NCI-H146 treated with DMSO at 0.1 percent for 48 hours (cell line): ENCODE measurements at regions not wholly inside any gene's neighbourhood (a gene's known extent, or its start where the extent isn't known, plus 50 kb on each side); places are given as distances from the start of the nearest gene placed in this dataset.
A peak's percentile ranks its signal among the peaks of the same experiment; 100 is the strongest.

Experiments
- DNase-seq: peaks from one replicate; lab custom pipeline; 2025; ENCODE audit not compliant: unreplicated experiment; lab: John Stamatoyannopoulos, UW

DNA sequence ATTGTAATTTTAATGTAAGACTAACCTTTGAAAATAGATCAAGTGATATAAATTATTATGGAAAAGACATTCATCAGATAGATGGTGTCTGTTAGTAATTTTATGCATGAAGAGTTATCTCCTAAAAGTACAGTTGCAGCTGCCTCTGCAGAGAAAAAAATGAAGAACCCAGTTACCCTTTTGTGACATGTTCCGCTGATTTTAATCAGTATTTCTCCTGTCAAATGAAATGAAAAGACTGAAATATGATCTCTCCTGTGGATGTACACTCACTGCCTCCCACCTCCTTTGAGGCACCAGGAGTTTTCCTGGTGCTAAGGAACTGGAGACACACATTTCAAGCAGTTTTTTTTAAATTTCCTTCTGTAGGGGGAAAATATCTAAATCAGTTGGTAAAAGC lies 277.4 kb downstream of the KIF4B start:
- peak; percentile 20 for DNase-seq

DNA sequence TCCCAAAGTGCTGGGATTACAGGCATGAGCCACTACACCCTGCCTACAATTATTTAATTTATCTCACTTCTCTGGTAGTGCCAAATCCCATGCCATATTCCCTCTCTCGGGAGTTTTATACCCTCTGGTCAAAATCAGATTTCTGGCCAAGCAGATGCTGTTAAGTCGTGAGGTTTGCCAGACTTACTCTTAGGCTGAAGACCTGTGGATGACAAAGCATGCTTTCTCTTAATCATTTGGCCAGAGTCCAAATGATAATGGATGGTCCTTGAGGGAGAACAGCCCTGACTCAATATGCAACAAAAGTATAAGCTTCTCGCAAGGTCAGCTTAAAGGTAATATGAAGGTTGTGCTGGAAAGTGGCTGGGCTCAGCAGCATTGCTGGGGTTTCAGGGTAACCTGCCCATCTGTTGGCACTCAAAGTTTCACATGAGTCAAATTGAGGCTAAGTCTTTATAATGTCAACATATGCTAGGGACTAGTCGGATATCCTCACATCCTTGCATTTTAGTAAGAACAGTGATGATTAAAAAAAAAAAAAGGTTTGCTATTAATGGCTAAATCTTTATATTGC lies 280.1 kb downstream of the KIF4B start:
- no peak for DNase-seq

DNA sequence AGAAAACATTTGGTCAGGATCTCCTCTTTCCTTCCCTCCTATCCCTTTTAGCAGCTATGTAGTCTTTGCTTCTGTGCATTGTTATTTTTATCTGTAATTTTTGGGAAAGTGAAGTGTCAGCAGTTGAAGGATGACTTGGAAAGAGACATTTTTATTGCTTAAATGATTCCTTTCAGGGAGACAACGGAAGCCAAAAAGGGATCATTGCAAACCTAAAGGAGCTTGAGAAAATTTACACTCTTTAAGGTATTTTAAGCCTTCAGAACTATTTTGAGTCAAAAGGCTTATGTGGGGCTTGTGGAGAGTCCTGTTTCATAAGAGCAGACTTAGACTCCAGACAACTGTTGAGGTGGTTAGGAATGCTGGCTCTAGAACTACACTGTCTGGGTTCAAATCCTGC lies 281.6 kb downstream of the KIF4B start:
- no peak for DNase-seq

DNA sequence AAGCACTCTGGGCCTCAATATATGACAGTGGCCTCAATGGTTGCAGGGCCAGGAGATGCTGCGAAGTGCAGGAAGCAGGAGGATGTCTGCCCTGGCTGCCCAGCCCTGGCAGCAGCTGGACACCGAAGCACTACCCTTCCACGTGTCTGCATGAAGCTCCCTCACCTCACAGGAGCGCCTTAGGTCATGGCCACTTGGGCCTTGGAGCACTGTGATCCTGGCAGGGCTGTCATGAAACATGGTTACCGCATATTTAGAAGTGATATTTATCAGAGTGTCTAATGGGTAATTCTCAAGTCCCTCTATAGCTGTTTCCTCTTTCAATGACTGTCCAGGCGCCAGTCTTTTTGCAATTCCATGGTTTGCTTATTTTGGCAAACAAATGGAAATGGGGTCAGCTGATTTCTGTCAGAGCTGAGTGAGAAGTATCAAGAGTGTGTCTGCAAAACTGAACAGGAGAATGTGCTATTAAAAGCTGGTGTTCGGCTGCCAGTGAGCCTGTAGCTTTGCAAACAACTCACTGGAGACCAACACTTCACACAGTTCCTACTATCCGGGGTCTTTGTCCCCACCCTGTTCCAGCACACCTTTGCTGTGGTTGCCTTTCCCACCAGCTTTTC lies 285.9 kb downstream of the KIF4B start:
- no peak for DNase-seq

DNA sequence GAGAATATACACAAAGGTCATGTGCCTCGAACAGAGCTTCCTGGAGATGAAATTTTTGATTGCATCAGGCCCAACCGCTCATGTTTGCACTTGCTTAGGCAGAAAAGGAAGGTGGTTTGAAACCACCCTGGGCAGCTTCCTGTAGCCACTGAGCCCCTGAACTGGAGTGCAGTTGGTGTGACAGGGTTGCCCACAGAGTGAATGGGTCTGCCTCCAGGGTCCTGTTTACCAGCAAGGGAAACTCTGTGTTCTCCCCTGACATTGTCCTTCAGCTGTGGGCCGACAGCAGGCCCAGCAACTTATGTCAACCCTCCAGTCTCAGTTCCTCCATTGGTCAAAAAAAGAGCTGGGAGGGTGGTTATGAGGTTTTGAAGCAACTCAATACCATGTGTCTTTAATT lies 289.6 kb downstream of the KIF4B start:
- DNase-seq: no peak

DNA sequence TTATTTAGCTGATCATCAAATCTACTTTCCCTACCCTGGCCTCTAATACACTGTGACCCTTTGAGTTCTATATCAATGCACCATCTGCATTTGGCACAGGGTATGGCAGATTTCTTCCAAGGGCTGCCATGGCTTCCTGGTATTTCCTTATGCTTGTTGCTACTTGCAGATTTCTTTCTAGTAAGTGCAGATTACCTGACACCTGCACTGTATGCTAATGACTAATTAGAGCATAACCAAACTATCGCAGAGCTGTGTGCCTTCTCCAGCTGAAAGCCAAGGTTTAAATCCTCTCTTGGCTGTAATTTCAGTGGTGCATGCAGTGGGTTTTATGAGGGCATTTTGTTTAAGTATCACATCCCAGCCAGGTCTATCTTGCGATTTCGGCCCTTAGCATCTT lies 293.7 kb downstream of the KIF4B start:
- no peak for DNase-seq

DNA sequence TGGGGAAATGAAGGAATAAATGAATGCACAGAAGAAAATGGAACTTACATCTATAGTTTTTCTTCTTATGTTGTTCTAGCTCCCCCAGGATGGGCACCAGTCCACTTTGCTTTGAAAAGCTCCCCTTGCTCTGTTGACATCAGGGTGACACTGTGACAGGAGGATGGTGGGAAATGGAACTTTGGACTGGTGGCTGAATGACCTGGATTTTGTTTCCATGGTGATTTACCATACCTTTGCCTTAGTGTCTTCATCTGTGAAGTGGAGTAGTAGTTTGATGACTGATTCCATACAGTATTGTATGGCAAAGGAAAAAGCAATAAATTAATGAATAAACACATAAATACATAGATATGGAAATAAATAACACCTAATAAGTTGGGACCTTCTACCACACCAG lies 294.7 kb downstream of the KIF4B start:
- no peak for DNase-seq

DNA sequence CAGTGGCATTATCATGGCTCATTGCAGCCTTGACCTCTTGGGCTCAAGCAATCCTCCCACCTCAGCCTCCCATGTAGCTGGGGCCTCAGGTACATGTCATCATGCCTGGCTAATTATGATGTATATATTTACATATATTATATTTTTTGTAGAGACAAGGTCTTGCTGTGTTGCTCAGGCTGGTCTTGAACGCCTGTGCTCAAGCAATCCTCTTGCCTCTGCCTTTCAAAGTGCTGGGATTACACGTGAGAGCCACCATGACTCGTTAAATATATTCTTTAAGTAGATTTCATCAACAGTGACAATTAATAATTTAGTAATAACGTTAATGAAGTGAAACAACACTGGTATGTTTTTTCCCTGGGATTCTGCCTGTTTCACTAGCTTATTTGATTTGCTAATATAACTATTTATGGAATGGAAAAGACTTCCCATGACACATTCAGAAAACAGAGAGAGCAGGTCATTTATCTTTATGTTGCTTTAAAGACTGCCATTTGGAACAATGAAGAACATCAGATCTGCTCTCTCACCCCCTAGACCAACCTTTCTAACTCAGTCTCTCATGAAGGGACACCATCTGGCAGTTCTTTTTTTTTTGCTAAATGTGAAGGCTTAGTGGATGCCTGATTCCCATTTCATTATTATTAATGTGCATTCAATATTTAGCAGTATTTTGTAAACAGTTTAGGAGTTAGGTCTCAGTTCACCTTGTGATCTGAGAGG lies 295.6 kb downstream of the KIF4B start:
- DNase-seq: no peak

DNA sequence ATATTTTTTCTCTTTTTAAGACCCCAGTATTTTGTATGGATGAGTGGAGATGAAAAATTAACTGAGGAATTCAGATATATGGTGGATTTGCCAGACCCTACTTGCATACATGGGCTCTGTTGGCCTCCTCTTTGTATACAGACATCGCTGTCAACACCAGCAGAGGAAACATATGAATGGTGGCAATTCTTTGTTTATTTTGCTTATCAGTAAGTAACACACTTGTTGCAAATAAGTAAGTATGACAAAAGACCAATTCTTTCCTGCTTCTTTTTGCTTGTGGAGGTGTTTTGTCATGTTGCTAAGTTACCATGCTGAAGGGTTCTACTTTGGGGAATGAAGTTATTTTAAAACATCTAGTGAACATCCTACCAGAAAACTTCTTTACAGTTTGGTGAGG lies 298.2 kb downstream of the KIF4B start:
- no peak for DNase-seq

DNA sequence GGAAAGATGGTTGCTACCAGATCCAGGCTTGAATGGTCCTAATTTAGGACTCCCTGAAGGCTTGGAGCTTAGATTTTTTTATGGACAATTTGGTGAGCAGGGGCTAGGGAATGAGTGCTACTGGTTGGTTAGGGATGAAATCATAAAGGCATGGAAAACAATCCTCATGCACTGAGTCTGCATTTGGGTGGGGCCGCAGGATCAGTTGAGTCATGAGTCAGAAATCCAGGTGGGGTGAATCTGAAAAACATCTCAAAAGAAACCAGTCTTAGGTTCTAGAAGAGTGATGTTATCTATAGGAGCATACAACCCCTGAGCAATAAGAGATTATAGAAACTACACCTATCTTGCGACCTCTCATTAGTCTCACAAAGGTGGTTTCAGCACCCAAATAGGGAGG lies 300.0 kb downstream of the KIF4B start:
- no peak for DNase-seq

DNA sequence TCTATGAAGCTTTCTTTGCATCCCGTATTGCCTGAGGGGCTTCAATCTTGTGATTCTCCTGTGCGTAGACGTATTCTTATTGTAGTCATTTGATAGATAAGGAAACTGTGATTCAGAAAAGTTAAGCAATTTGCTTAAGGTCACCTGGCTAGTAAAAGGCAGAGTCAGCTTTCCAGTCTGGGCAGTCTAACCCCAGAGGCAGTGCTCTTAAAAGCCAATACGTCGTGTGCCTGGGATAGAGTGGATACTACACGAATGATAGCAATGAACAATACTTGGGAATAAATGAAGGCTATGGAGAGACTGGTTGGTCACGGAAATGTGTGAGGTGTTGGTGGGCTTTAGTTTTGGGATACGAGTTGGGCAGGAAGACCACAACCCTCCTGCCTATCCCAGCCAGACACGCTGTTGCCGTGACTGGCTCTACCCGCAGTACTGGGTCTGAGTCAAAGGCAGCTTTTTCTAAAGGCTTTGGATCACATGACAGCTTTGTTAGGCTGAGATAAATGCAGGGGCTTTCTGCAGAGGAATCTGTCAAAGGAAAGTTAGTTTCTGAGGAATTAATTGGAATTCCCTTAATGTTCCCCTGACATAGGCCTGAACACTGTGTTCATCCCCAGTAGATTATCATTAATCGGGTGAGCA lies 302.6 kb downstream of the KIF4B start:
- DNase-seq: no peak

DNA sequence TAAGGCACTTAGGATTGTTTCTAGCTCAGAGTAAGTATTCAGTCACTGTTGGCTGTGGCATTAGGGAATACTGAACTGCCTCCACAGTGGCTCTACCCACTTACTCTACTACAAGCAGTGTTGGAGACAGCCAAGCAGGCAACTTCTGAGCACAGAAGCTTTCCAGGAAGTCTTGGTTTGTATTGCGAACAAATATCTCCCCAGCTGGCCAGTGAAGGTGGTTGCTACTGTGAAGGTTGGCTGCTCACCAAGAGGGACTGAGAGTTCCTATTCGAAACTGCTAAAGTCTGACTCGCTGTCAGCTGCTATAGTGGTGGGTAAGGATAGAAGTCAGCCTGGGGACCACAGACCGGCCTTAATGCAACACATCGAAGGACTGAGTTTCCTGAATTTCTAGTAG lies 319.1 kb downstream of the KIF4B start:
- no peak for DNase-seq

DNA sequence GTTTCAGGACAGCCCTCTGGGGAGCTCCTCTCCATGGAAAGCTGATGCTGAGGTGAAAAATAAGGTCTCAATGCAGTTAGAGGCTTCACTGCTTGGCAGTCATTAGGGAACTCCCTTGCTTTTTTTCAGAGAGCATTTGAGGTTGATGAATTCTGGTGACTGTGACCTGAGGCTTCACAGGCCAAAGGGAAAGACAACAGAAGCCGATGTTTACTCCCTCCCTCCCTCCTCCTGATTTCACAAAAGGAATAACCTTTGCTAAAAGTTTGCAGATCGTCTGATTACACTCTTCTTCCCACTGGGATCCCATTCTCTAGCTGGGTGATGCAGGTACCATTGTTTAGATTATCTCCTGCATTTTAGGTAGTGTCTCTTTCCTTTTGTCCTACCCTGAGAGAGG lies 329.4 kb downstream of the KIF4B start:
- no peak for DNase-seq

DNA sequence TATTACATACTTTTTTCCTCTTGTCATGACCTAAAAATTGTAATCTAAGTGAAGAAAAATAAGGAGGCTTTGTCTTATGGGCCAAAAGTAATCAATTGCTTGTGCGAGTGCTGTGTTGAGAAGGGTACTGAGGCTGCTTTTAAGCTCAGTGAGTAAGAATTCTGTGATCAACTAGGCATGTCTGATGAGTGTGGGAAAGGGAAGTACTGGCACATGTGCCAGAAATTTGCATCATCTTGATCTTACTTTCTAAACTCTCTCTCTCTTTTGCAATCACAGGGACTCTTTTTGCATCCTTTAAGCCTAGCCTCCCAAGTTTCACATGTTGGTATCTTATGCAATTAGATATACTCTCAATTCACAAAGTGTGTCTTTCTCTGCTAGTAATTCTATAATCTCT lies 329.9 kb downstream of the KIF4B start:
- no peak for DNase-seq

DNA sequence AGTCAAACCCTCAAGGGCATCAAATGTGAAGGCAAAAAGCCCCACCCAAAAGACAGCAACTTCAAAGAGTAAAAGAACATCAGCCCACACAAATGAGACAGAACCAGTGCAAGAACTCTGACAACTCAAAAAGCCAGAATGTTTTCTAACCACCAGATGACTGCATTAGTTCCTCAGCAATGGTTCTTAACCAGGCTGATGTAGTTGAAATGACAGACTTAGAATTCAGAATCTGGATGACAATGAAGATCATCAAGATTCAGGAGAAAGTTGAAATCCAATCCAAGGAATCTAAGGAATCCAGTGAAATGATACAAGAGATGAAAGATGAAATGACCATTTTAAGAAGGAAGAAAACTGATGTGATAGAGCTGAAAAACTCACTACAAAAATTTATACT lies 339.7 kb downstream of the KIF4B start:
- DNase-seq: no peak

DNA sequence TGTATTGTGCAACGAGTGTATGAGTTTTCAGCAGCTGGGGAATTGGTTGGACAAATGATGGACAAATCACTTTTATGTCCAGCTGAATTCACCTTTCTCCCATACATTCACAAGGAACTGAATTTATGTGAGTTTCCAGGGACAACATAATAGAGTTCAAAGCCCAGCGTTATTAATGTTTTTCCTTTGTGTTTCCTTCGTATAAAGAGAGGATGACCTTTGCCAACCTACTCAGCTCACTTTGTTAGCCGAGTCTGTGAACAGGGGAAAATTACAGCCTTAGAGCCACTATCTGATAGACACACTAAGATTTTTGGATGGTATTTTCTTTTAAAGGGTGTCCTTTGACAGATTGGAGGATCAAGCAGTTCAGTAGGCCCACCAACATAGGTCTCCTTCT lies 352.5 kb downstream of the KIF4B start:
- DNase-seq: no peak

DNA sequence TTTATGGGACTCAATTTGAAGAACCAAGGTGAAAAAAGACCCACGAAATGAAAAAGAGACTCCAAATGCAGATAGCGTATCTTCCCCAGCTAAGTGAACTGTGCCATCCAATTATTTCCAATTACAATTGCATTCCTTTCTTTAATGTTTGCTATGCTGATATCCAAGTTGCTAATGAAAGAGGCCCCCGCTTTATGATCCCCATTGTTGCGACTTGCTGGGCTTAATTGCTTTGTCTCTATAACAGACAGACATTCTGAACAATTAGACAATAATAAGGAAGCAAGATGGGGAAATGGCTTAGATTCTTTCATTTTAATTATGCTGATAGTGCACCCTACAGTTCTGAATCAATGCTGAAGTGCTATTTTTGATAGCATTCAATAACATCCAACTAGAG lies 354.3 kb downstream of the KIF4B start:
- DNase-seq: peak; percentile 1

DNA sequence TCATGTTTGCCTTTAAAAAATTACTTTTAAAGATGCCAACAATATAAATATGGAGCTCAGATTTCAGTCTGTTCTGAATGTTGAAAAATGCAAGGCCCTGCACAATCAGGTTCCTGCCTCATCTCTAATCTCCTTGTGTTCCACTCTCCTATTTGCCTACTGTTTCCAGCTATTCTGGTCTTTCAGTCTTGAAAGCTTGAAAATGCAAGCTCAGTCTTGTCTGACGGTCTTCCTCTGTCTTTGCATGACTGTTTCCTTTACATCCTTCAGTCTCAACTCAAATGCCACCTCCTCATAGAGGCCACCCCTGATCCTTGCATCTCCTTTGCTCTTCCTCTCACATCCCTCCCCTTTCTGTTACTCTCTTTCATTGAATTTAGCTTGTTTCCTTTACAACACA lies 354.9 kb downstream of the KIF4B start:
- no peak for DNase-seq

DNA sequence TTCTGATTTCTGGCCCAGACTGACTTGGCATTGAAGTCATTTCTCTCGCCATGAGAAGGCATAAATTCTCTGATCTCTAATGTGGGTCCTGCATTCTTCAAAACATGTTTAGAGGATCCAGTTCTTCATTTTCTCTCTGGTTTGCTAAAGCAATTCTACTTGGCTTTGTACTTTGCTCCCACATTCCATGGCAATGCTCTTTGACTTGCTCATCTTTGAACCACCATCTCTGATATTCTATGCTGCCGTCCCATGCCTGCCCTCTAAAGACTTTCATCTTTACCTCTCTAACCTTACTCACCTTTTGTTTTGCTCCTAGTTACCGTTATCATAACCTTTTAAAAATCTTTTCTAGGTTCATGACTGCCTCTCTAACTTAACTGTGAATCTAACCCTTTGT lies 366.9 kb downstream of the KIF4B start:
- DNase-seq: no peak

DNA sequence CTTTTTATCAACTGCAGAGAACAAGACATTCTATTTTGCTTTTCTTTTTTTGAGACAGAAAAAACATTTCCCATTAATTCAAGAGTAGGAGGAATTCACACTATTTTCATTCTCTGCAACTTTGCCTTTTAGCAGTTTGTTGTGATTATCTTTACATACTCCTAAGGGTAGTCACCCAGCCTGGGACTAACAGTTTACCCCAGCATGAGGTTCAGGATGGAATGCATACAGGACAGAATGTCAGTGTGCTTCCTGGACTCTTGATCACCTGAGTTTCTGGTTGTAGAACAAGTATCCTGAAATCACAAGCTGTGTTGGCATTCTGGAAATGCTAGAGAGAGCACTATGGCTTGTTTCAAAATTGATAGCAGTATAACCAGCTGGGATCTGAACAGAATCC lies 368.1 kb downstream of the KIF4B start:
- DNase-seq: no peak

DNA sequence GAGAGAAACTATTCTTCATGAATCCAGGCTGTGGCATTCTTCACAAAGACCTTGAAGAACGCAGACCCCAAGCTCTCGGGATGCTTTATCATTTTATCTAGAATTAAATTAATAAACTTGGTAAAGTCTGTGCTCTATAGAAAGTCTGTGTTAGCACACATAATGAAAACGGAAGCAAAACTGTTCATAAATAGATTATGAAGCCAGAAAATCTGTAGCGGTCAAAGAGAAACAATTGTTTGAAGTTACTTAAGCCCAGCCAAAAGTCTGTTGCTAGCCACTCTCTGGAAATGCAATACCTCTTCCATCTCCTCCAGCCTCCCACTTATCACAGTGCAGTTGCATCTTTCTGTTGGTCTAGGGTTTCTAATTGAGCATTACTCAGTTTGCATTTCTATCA lies 375.9 kb downstream of the KIF4B start:
- DNase-seq: no peak

DNA sequence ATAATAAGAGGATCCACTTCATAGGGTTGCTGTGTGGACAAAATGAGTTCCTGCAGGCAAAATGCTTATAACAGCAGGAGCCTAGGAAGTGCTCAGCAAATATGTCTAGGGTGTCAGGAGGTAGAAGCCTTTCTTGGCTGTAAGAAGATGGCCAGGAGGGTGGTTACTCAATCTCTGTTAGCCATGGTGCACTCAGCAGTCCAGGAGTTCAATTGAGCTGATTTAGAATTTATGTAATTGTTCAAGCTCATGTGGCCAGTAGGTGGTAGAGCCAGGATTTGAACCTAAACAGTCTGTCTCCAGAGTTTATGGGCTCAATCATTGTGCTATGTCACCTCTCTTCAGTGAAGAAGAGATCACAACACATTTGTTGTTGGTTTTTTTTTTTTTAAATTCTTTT lies 381.2 kb downstream of the KIF4B start:
- DNase-seq: peak; percentile 9
